ENCODE measurements at regions not wholly inside any gene's neighbourhood (a gene's known extent, or its start where the extent isn't known, plus 50 kb on each side); places are given as distances from the start of the nearest gene placed in this dataset.

- TF ChIP-seq POLR2AphosphoS5 (IDR thresholded peaks at IDR 0.05; ENCODE audit: low read depth, low read length) (no peak), SIN3A (IDR thresholded peaks at IDR 0.05; ENCODE audit: borderline replicate concordance, insufficient read depth, low read length) (no peak), TAF1 (IDR thresholded peaks at IDR 0.05; ENCODE audit: borderline replicate concordance, insufficient read depth, low read length) (no peak), FOXP2 (optimal IDR thresholded peaks at IDR 0.05; ENCODE audit: borderline replicate concordance, extremely low read depth, extremely low read length, insufficient read depth) (no peak)
- TF ChIP-seq, protein P1, sequence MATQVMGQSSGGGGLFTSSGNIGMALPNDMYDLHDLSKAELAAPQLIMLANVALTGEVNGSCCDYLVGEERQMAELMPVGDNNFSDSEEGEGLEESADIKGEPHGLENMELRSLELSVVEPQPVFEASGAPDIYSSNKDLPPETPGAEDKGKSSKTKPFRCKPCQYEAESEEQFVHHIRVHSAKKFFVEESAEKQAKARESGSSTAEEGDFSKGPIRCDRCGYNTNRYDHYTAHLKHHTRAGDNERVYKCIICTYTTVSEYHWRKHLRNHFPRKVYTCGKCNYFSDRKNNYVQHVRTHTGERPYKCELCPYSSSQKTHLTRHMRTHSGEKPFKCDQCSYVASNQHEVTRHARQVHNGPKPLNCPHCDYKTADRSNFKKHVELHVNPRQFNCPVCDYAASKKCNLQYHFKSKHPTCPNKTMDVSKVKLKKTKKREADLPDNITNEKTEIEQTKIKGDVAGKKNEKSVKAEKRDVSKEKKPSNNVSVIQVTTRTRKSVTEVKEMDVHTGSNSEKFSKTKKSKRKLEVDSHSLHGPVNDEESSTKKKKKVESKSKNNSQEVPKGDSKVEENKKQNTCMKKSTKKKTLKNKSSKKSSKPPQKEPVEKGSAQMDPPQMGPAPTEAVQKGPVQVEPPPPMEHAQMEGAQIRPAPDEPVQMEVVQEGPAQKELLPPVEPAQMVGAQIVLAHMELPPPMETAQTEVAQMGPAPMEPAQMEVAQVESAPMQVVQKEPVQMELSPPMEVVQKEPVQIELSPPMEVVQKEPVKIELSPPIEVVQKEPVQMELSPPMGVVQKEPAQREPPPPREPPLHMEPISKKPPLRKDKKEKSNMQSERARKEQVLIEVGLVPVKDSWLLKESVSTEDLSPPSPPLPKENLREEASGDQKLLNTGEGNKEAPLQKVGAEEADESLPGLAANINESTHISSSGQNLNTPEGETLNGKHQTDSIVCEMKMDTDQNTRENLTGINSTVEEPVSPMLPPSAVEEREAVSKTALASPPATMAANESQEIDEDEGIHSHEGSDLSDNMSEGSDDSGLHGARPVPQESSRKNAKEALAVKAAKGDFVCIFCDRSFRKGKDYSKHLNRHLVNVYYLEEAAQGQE (IDR thresholded peaks at IDR 0.05; ENCODE audit: insufficient read depth in 1 of 2, low read depth in 2 of 2, low read length in 2 of 2): no peak
Observed at GRCh38 chr6:170222498-170223471, 68.1 kb downstream of the DLL1 start.

GRCh38 chr6:170221753-170222400 lies 69.0 kb downstream of the DLL1 start:
- no peak for TF ChIP-seq TAF1 (IDR thresholded peaks at IDR 0.05; ENCODE audit: borderline replicate concordance, insufficient read depth, low read length)
- no peak for TF ChIP-seq FOXP2 (optimal IDR thresholded peaks at IDR 0.05; ENCODE audit: borderline replicate concordance, extremely low read depth, extremely low read length, insufficient read depth)
- no peak for TF ChIP-seq POLR2AphosphoS5 (IDR thresholded peaks at IDR 0.05; ENCODE audit: low read depth, low read length)
- TF ChIP-seq SIN3A (IDR thresholded peaks at IDR 0.05; ENCODE audit: borderline replicate concordance, insufficient read depth, low read length): no peak
- TF ChIP-seq, protein P1 (IDR thresholded peaks at IDR 0.05; ENCODE audit: insufficient read depth in 1 of 2, low read depth in 2 of 2, low read length in 2 of 2): no peak

- no peak for TF ChIP-seq POLR2AphosphoS5 (IDR thresholded peaks at IDR 0.05; ENCODE audit: low read depth, low read length)
- TF ChIP-seq FOXP2 (optimal IDR thresholded peaks at IDR 0.05; ENCODE audit: borderline replicate concordance, extremely low read depth, extremely low read length, insufficient read depth): no peak
- TF ChIP-seq TAF1 (IDR thresholded peaks at IDR 0.05; ENCODE audit: borderline replicate concordance, insufficient read depth, low read length): no peak
- TF ChIP-seq, protein P1 (IDR thresholded peaks at IDR 0.05; ENCODE audit: insufficient read depth in 1 of 2, low read depth in 2 of 2, low read length in 2 of 2): no peak
- TF ChIP-seq SIN3A (IDR thresholded peaks at IDR 0.05; ENCODE audit: borderline replicate concordance, insufficient read depth, low read length): no peak
Observed at GRCh38 chr6:170221052-170221752, 69.7 kb downstream of the DLL1 start.

GRCh38 chr6:170212956-170213636 lies 77.8 kb downstream of the DLL1 start:
- TF ChIP-seq SIN3A (IDR thresholded peaks at IDR 0.05; ENCODE audit: borderline replicate concordance, insufficient read depth, low read length): no peak
- TF ChIP-seq, protein P1 (IDR thresholded peaks at IDR 0.05; ENCODE audit: insufficient read depth in 1 of 2, low read depth in 2 of 2, low read length in 2 of 2): no peak
- no peak for TF ChIP-seq FOXP2 (optimal IDR thresholded peaks at IDR 0.05; ENCODE audit: borderline replicate concordance, extremely low read depth, extremely low read length, insufficient read depth)
- no peak for TF ChIP-seq POLR2AphosphoS5 (IDR thresholded peaks at IDR 0.05; ENCODE audit: low read depth, low read length)
- no peak for TF ChIP-seq TAF1 (IDR thresholded peaks at IDR 0.05; ENCODE audit: borderline replicate concordance, insufficient read depth, low read length)
